ENCODE measurements at regions not wholly inside any gene's neighbourhood (a gene's known extent, or its start where the extent isn't known, plus 50 kb on each side); places are given as distances from the start of the nearest gene placed in this dataset.

DNA sequence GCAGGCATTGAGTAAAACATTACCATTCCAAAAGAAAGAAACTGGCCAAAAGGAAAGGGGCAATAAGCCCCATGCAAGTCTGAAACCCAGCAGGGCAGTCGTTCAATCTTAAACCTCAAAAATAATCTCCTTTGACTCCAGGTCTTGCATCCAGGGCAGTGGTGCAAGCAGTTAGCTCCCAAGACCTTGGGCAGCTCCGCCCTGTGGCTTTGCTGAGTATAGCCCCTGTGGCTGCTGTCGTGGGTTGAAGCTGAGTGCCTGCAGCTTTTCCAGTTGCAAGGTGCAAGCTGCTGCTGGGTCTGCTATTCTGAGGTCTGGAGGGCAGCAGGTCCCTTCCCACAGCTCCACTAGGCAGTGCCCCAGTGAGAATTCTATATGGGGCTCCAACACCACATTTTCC, 580.1 kb upstream of the AUTS2 start:
- H3K4ac ChIP-seq (ENCODE audit: low read depth in 1 of 2, low read length in 2 of 2), result no peak overlapping the region
- no peak for DNase-seq
- H2BK5ac ChIP-seq (ENCODE audit: low read depth, low read length, poor library complexity, severe bottlenecking), result no peak overlapping the region
- no peak overlapping the region for H2AFZ ChIP-seq (ENCODE audit: low read depth, low read length)
- H3K4me3 ChIP-seq (ENCODE audit: insufficient read depth in 1 of 2, low read depth in 1 of 2, low read length in 2 of 2), result no peak overlapping the region
- H3K36me3 ChIP-seq (ENCODE audit: control insufficient read depth in 1 of 2, insufficient read depth in 2 of 2, low read depth in 1 of 2, low read length in 2 of 2), result no peaks in the 10 kb centered on the region
- WGBS, result 47% methylated on average over 3 of the region's 3 CpGs
- no peak overlapping the region for H2BK120ac ChIP-seq (ENCODE audit: low read depth, low read length)
- H3K27me3 ChIP-seq (ENCODE audit: control insufficient read depth in 1 of 2, insufficient read depth in 1 of 2, low read length in 2 of 2), result no peaks in the 10 kb centered on the region
- no peaks in the 10 kb centered on the region for H3K4me1 ChIP-seq (ENCODE audit: control insufficient read depth, insufficient read depth, low read depth, low read length)
- H4K91ac ChIP-seq (ENCODE audit: low read length), result no peak overlapping the region
- no peak overlapping the region for H3K14ac ChIP-seq (ENCODE audit: low read length in 2 of 2)
- H3K23ac ChIP-seq (ENCODE audit: low read length in 2 of 2), result no peak overlapping the region
- H3K18ac ChIP-seq (ENCODE audit: low read depth in 1 of 2, low read length in 2 of 2), result no peak overlapping the region
- H3K27ac ChIP-seq (ENCODE audit: low read length, poor library complexity, severe bottlenecking), result no peak overlapping the region
- no peak overlapping the region for H3K9ac ChIP-seq (ENCODE audit: low read length)
- no peak overlapping the region for H2BK15ac ChIP-seq (ENCODE audit: low read depth, poor library complexity, severe bottlenecking)
- H2AK5ac ChIP-seq (ENCODE audit: low read length, severe bottlenecking), result no peak overlapping the region
- H2BK12ac ChIP-seq (ENCODE audit: low read length in 2 of 2), result no peak overlapping the region
- no peak overlapping the region for H4K8ac ChIP-seq (ENCODE audit: low read length)
- peaks cover 34% of the 10 kb centered on the region for H3K9me3 ChIP-seq (ENCODE audit: control insufficient read depth, low read length)
- no peaks in the 10 kb centered on the region for H3K79me1 ChIP-seq (replicated peaks; ENCODE audit: low read length, poor library complexity, severe bottlenecking)
- H3K4me2 ChIP-seq (ENCODE audit: low read length, poor library complexity, severe bottlenecking), result no peak overlapping the region

DNA sequence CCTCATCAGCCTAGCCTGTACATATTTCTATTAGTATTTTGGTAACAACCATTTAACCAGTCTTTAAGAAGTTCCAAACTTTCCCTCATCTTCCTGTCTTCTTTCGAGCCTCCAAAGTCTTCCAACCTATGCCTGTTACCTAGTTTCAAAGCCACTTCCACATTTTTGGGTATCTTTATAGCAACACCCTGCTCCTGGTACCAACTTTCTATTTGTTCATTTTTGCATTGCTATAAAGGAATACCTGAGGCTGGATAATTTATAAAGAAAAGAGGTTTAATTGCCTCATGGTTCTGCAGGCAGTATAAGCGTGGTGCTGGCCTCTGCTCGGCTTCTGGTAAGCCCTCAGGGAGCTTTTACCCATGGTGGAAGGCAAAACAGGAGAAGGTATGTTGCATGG, 578.8 kb upstream of the AUTS2 start:
- DNase-seq, result no peak
- Histone ChIP-seq H2AFZ (ENCODE audit: low read depth, low read length) (no peak overlapping the region), H3K14ac (ENCODE audit: low read length in 2 of 2) (no peak overlapping the region), H3K79me1 (replicated peaks; ENCODE audit: low read length, poor library complexity, severe bottlenecking) (no peaks in the 10 kb centered on the region), H4K8ac (ENCODE audit: low read length) (no peak overlapping the region), H2BK120ac (ENCODE audit: low read depth, low read length) (no peak overlapping the region), H3K23ac (ENCODE audit: low read length in 2 of 2) (no peak overlapping the region), H2BK12ac (ENCODE audit: low read length in 2 of 2) (no peak overlapping the region), H4K91ac (ENCODE audit: low read length) (no peak overlapping the region), H3K27me3 (ENCODE audit: control insufficient read depth in 1 of 2, insufficient read depth in 1 of 2, low read length in 2 of 2) (no peaks in the 10 kb centered on the region), H3K4ac (ENCODE audit: low read depth in 1 of 2, low read length in 2 of 2) (no peak overlapping the region), H2AK5ac (ENCODE audit: low read length, severe bottlenecking) (no peak overlapping the region), H3K4me2 (ENCODE audit: low read length, poor library complexity, severe bottlenecking) (no peak overlapping the region), H3K9ac (ENCODE audit: low read length) (no peak overlapping the region), H3K4me1 (ENCODE audit: control insufficient read depth, insufficient read depth, low read depth, low read length) (no peaks in the 10 kb centered on the region), H3K36me3 (ENCODE audit: control insufficient read depth in 1 of 2, insufficient read depth in 2 of 2, low read depth in 1 of 2, low read length in 2 of 2) (no peaks in the 10 kb centered on the region), H2BK15ac (ENCODE audit: low read depth, poor library complexity, severe bottlenecking) (no peak overlapping the region), H3K27ac (ENCODE audit: low read length, poor library complexity, severe bottlenecking) (no peak overlapping the region), H2BK5ac (ENCODE audit: low read depth, low read length, poor library complexity, severe bottlenecking) (no peak overlapping the region), H3K9me3 (ENCODE audit: control insufficient read depth, low read length) (peaks cover 31% of the 10 kb centered on the region), H3K18ac (ENCODE audit: low read depth in 1 of 2, low read length in 2 of 2) (no peak overlapping the region), H3K4me3 (ENCODE audit: insufficient read depth in 1 of 2, low read depth in 1 of 2, low read length in 2 of 2) (peak overlapping the region in 1 of 2 experiments; percentile 23)
- WGBS, result 41% methylated on average over 3 of the region's 3 CpGs

- Histone ChIP-seq H2AFZ (ENCODE audit: low read depth, low read length) (no peak overlapping the region), H3K4ac (ENCODE audit: low read depth in 1 of 2, low read length in 2 of 2) (no peak overlapping the region), H4K8ac (ENCODE audit: low read length) (no peak overlapping the region), H3K4me2 (ENCODE audit: low read length, poor library complexity, severe bottlenecking) (no peak overlapping the region), H3K36me3 (ENCODE audit: control insufficient read depth in 1 of 2, insufficient read depth in 2 of 2, low read depth in 1 of 2, low read length in 2 of 2) (no peaks in the 10 kb centered on the region), H2BK15ac (ENCODE audit: low read depth, poor library complexity, severe bottlenecking) (no peak overlapping the region), H2BK12ac (ENCODE audit: low read length in 2 of 2) (no peak overlapping the region), H3K27ac (ENCODE audit: low read length, poor library complexity, severe bottlenecking) (no peak overlapping the region), H3K9me3 (ENCODE audit: control insufficient read depth, low read length) (peaks cover 27% of the 10 kb centered on the region), H3K79me1 (replicated peaks; ENCODE audit: low read length, poor library complexity, severe bottlenecking) (no peaks in the 10 kb centered on the region), H3K23ac (ENCODE audit: low read length in 2 of 2) (no peak overlapping the region), H3K4me3 (ENCODE audit: insufficient read depth in 1 of 2, low read depth in 1 of 2, low read length in 2 of 2) (no peak overlapping the region), H3K27me3 (ENCODE audit: control insufficient read depth in 1 of 2, insufficient read depth in 1 of 2, low read length in 2 of 2) (no peaks in the 10 kb centered on the region), H4K91ac (ENCODE audit: low read length) (no peak overlapping the region), H3K18ac (ENCODE audit: low read depth in 1 of 2, low read length in 2 of 2) (no peak overlapping the region), H2BK120ac (ENCODE audit: low read depth, low read length) (no peak overlapping the region), H3K14ac (ENCODE audit: low read length in 2 of 2) (no peak overlapping the region), H3K9ac (ENCODE audit: low read length) (no peak overlapping the region), H3K4me1 (ENCODE audit: control insufficient read depth, insufficient read depth, low read depth, low read length) (no peaks in the 10 kb centered on the region), H2AK5ac (ENCODE audit: low read length, severe bottlenecking) (no peak overlapping the region), H2BK5ac (ENCODE audit: low read depth, low read length, poor library complexity, severe bottlenecking) (no peak overlapping the region)
- 68% methylated on average over 3 of the region's 3 CpGs for WGBS
- DNase-seq, result no peak
Observed at GRCh38 chr7:69020536-69020935, 577.7 kb upstream of the AUTS2 start.

DNA sequence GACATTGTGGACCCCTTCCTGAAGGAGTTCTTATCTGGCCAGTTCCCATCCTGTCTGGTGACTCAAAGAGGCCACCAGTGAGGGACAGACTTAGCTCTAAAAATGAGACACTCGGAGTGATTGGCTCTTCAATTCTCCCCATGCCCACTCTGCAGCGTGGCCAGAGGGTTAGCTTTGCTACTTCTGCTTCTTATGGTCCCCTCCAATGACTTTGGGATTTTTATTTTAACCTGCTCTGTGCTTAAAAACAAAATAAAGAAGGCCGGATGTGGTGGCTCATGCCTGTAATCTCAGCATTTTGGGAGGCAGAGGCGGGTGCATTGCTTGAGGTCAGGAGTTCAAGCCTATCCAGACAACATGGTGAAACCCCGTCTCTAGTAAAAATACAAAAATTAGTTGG, 573.0 kb upstream of the AUTS2 start:
- Histone ChIP-seq H3K4me3 (ENCODE audit: insufficient read depth in 1 of 2, low read depth in 1 of 2, low read length in 2 of 2) (no peak overlapping the region), H3K79me1 (replicated peaks; ENCODE audit: low read length, poor library complexity, severe bottlenecking) (no peaks in the 10 kb centered on the region), H4K8ac (ENCODE audit: low read length) (no peak overlapping the region), H3K36me3 (ENCODE audit: control insufficient read depth in 1 of 2, insufficient read depth in 2 of 2, low read depth in 1 of 2, low read length in 2 of 2) (no peaks in the 10 kb centered on the region), H3K9me3 (ENCODE audit: control insufficient read depth, low read length) (peaks cover under 1% of the 10 kb centered on the region), H4K91ac (ENCODE audit: low read length) (no peak overlapping the region), H3K27me3 (ENCODE audit: control insufficient read depth in 1 of 2, insufficient read depth in 1 of 2, low read length in 2 of 2) (no peaks in the 10 kb centered on the region), H2AFZ (ENCODE audit: low read depth, low read length) (no peak overlapping the region), H2BK12ac (ENCODE audit: low read length in 2 of 2) (no peak overlapping the region), H2BK5ac (ENCODE audit: low read depth, low read length, poor library complexity, severe bottlenecking) (no peak overlapping the region), H3K9ac (ENCODE audit: low read length) (no peak overlapping the region), H3K4me2 (ENCODE audit: low read length, poor library complexity, severe bottlenecking) (no peak overlapping the region), H3K23ac (ENCODE audit: low read length in 2 of 2) (no peak overlapping the region), H3K18ac (ENCODE audit: low read depth in 1 of 2, low read length in 2 of 2) (no peak overlapping the region), H2BK15ac (ENCODE audit: low read depth, poor library complexity, severe bottlenecking) (no peak overlapping the region), H3K27ac (ENCODE audit: low read length, poor library complexity, severe bottlenecking) (no peak overlapping the region), H3K4me1 (ENCODE audit: control insufficient read depth, insufficient read depth, low read depth, low read length) (no peaks in the 10 kb centered on the region), H3K14ac (ENCODE audit: low read length in 2 of 2) (no peak overlapping the region), H2AK5ac (ENCODE audit: low read length, severe bottlenecking) (no peak overlapping the region), H3K4ac (ENCODE audit: low read depth in 1 of 2, low read length in 2 of 2) (no peak overlapping the region), H2BK120ac (ENCODE audit: low read depth, low read length) (no peak overlapping the region)
- DNase-seq, result no peak
- whole genome bisulfite sequencing, result 59% methylated on average over 5 of the region's 5 CpGs
